Right cardiac atrium (tissue), 5 donors: ENCODE measurements at regions not wholly inside any gene's neighbourhood (a gene's known extent, or its start where the extent isn't known, plus 50 kb on each side); places are given as distances from the start of the nearest gene placed in this dataset.
"Not testable (repeated sequence)": the region's sequence is repeated elsewhere in the genome, so short reads cannot be mapped to it uniquely, and the experiment has no call there.

Experiments
- ATAC-seq, 2 donors: fragments of 200-7000 bp; cut with Tn5 transposase; one replicate each; pipeline versions ENCODE4 v1.8.0 to v1.9.1; 2020; ENCODE audit warnings: moderate library complexity in 2 of 2, mild to moderate bottlenecking in 1 of 2
- DNase-seq, 3 donors: peaks; one replicate each; pipeline ENCODE4 v3.0.0-alpha.2; 2020
- H3K27ac ChIP-seq: one replicate; pipeline ENCODE4 v1.5.1; 2013; ENCODE audit warnings: mild to moderate bottlenecking, low read length, control low read depth, moderate library complexity
- H3K27me3 ChIP-seq: one replicate; pipeline ENCODE4 v1.6.1; 2013; ENCODE audit not compliant: control insufficient read depth, insufficient read depth
- H3K4me1 ChIP-seq: one replicate; pipeline ENCODE4 v1.6.1; 2013; ENCODE audit warnings: low read length; ENCODE audit not compliant: control insufficient read depth, insufficient read depth
- H3K4me3 ChIP-seq: one replicate; pipeline ENCODE4 v1.5.1; 2013; ENCODE audit warnings: low read length, control low read depth
- H3K9me3 ChIP-seq: one replicate; pipeline ENCODE4 v1.6.1; 2013; ENCODE audit warnings: low read length; ENCODE audit not compliant: control insufficient read depth
- whole genome bisulfite sequencing: extraction: QIAGEN DNeasy Blood & Tissue Kit; methylation state at CpG from one replicate; pipeline ENCODE4 v1.1.7; 2013; 5-methylcytosine and 5-hydroxymethylcytosine counted together
- intact Hi-C, 4 donors: fragments of 100-400 bp; cut with DNase I; formaldehyde crosslinking; loops; one replicate each; pipeline versions ENCODE4 v1.11.0 to v1.14.0; 2022 to 2023
- donor health status: healthy with polysubstance abuse.
- donor health status: DM: no; HTN: yes; CAD: no.
- donor health status: DM: no; HTN: no; CAD: no.
- donor health status: DM: no; HTN: yes; CAD: no; lungs with severe emphysema.
- donor health status: DM: yes; HTN: yes; CAD: no.

DNA sequence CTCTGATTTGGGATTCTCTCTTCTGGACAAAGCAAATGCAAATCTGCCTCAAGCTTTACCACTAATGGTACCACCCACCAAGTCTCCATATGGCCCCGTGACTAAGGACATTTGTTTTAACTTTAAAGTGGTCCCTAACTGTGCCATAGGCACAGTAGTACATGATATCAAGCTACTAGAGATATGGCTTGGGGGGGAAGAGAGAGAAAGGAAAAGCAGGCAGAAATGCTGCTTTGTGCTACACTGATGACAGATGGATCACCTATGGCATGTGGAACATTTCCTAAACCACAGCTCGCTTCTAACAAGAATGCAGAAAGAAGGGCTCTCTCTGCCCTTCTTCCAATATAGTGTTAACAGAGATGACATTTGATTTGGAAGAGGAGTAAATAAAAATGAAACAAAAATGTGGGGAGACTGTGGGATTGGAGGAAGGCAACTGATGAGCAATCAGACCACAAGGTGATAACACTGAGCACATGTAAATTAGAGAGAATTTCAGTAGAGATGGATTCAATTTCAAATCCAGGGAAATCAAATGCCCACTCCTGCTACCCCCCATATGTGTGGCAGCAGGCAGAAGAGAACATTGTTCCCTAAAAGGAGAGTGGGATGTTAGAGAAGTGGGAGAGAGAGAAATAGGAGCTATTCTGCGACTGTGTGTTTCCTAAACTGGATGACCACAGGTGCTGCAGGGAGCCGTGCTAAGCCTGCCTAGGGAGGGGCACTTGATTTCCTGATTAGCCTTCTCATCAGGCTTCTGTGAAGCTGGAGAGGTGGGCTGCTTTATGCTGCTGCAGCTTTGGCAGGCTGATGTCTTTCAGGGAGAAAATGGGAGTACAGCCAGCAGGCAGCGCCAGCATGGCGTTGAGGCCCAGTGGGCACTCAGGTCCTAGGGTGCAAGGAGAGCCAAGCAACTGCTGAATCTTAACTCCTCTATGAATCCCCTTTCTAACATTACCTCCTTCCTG lies 75.3 kb downstream of the ZNF648 start:
- no peaks in the 10 kb centered on the region for H3K27me3 ChIP-seq
- intact Hi-C loops = no loop called here
- DNase-seq (no peak), ATAC-seq (peak in 1 of 2 donors; percentile 25)
- WGBS = 52% methylated on average over 6 of the region's 6 CpGs
- no peak overlapping the region for H3K4me3 ChIP-seq
- no peaks in the 10 kb centered on the region for H3K4me1 ChIP-seq
- no peaks in the 10 kb centered on the region for H3K9me3 ChIP-seq
- H3K27ac ChIP-seq = no peak overlapping the region

DNA sequence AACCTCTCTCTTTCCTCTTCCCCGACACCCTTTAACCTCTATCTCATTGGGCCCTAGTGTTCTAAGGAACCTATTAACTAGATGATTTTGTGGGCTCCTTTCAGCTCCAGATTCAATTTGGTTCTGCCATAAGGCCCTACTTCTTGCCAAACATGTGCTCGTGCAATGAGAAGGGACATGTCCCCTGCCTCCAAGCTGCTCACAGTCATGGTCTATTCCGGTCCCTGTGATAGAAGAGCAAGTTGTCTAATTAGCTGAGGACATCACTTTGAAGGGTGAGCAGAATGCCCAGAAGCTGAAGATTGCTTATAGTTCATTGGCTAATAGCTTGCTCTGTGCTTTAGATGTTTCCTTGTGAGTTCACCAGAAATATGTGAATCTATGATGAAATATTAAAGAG lies 76.2 kb downstream of the ZNF648 start:
- DNase-seq (no peak), ATAC-seq (no peak)
- Histone ChIP-seq H3K4me3 (no peak overlapping the region), H3K9me3 (no peaks in the 10 kb centered on the region), H3K4me1 (no peaks in the 10 kb centered on the region), H3K27ac (no peak overlapping the region), H3K27me3 (no peaks in the 10 kb centered on the region)
- intact Hi-C loops = no loop called here
- 89% methylated on average over 3 of the region's 3 CpGs for WGBS

DNA sequence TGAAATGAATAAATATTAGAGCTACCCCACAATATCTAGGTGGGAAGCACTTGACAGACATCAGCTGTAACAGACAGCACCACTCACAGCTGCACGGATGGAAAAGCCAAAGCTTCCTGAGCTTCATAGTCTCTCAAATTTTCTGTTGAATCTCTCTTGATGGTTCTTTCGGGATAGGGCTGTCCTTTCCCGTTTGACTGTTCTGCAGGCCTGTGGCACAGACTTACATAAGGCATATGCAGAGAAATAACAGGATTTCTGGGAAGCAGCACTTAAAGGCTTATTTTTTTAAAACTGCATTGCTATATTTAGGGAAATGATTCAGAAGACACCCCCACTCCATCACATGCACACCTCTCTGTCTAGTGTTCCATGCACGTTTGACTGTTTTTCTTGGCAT lies 77.5 kb downstream of the ZNF648 start:
- ATAC-seq = no peak
- no peak overlapping the region for H3K4me3 ChIP-seq
- no peaks in the 10 kb centered on the region for H3K4me1 ChIP-seq
- 69% methylated on average over 4 of the region's 4 CpGs for WGBS
- H3K27ac ChIP-seq = no peak overlapping the region
- H3K27me3 ChIP-seq = no peaks in the 10 kb centered on the region
- H3K9me3 ChIP-seq = no peaks in the 10 kb centered on the region
- DNase-seq = no peak
- intact Hi-C loops = no loop called here

DNA sequence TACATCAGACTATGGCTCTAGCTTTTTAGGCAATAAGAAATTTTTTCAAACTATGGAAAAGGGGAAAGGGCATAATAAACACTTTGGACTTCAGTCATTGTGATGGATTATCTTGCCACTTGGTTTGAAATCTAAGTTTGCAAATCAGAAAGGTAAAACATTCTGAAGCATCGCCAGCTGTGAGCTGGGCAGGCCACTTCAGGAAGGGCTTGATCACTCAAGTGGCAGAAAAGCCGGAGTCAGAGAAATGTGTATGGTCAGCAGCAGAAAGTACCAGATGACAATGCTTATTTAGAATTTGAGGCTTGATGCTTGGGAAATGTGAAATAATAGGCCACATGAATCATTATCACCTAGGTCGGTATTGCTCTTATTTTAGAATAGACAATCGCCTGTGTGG lies 79.7 kb downstream of the ZNF648 start:
- no peak for ATAC-seq
- no peaks in the 10 kb centered on the region for H3K9me3 ChIP-seq
- 89% methylated on average over 4 of the region's 4 CpGs for WGBS
- intact Hi-C loops = no loop called here
- H3K27me3 ChIP-seq = no peaks in the 10 kb centered on the region
- H3K4me3 ChIP-seq = no peak overlapping the region
- H3K27ac ChIP-seq = no peak overlapping the region
- no peak for DNase-seq
- H3K4me1 ChIP-seq = no peaks in the 10 kb centered on the region

DNA sequence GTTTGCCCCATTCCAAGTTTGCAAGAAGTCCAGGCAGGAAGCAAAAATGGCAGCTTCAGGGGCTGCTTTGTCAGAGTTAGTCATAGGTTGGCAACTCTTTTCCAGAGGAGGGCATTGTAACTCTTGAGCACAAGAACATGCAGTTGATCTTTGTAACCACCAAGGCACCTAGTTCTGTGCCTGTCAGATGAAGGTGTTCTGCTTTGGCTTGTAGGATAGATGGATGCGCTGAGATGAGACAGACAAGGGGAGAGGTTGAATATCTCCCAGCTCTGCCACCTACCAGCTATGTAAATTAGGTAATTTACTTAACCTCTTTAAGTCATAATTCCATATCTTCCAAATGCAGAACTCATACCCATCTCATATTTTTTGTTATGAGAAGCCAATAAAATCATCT lies 89.3 kb downstream of the ZNF648 start:
- Histone ChIP-seq H3K27ac (no peak overlapping the region), H3K9me3 (no peaks in the 10 kb centered on the region), H3K4me1 (no peaks in the 10 kb centered on the region), H3K4me3 (no peak overlapping the region), H3K27me3 (no peaks in the 10 kb centered on the region)
- no peak for ATAC-seq
- 85% methylated on average over 1 of the region's 1 CpG for WGBS
- DNase-seq = no peak
- intact Hi-C loops = no loop called here

DNA sequence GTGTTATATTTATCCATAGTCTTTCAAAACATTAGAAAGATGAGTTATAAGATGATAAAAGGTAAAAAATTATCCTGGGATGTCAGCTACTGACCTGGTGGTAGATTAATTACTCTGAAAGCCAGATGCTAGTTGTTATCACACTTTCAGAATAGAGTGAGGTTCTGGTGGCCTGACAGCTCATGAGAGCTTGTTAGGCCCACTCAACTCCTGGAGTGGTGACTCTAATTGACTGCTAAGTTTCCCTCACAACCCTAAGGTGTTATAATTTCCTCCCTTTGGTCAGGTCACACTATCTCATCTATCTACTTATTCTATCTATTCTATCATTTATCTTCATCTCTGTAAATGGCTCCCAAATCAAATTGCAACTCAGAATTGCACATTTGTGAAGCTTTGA lies 90.1 kb downstream of the ZNF648 start:
- no peak for ATAC-seq
- Histone ChIP-seq H3K4me1 (no peaks in the 10 kb centered on the region), H3K9me3 (no peaks in the 10 kb centered on the region), H3K27me3 (no peaks in the 10 kb centered on the region), H3K27ac (no peak overlapping the region), H3K4me3 (no peak overlapping the region)
- DNase-seq = no peak
- intact Hi-C loops = no loop called here

DNA sequence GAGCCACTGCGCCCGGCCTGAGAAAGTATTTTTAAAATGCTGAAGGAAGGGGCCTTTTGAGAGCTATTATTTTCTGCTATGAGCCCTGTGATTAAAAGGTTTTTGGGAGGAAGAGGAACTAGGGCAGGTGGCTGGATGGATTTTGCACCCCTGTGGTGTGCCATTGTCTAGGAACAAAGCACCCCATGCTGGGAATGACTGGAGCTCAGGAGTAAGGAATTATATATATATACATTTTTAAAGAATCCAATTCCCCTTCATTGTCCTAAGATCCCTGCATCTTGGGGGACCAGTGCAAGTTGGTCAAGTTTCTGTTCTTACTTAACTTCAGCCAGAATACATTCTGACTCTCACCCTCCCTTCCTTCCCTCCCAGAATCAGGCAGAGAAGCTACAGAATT lies 91.6 kb downstream of the ZNF648 start:
- intact Hi-C loops = no loop called here
- 65% methylated on average over 2 of the region's 2 CpGs for WGBS
- H3K9me3 ChIP-seq = no peaks in the 10 kb centered on the region
- no peaks in the 10 kb centered on the region for H3K27me3 ChIP-seq
- H3K27ac ChIP-seq = no peak overlapping the region
- ATAC-seq (no peak), DNase-seq (no peak)
- no peaks in the 10 kb centered on the region for H3K4me1 ChIP-seq
- no peak overlapping the region for H3K4me3 ChIP-seq

DNA sequence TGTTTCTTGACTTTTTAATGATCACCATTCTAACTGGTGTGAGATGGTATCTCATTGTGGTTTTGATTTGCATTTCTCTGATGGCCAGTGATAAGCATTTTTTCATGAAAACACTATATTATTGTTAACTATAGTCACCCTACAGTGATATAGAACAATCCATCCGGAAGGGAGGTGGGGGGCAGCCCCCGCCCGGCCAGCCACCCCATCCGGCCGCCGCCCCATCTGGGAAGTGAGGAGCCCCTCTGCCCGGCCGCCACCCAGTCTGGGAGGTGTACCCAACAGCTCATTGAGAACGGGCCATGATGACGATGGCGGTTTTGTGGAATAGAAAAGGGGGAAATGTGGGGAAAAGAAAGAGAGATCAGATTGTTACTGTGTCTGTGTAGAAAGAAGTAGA lies 106.8 kb downstream of the ZNF648 start:
- WGBS = 94% methylated on average over 11 of the region's 11 CpGs
- H3K9me3 ChIP-seq, H3K27me3 ChIP-seq, H3K4me3 ChIP-seq, DNase-seq, H3K4me1 ChIP-seq, H3K27ac ChIP-seq, ATAC-seq, intact Hi-C loops: not testable (repeated sequence)

DNA sequence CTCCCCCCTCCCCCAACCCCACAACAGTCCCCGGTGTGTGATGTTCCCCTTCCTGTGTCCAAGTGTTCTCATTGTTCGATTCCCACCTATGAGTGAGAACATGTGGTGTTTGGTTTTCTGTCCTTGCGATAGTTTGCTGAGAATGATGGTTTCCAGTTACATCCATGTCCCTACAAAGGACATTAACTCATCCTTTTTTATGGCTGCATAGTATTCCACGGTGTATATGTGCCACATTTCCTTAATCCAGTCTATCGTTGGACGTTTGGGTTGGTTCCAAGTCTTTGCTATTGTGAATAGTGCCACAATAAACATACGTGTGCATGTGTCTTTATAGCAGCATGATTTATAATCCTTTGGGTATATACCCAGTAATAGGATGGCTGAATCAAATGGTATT lies 107.3 kb downstream of the ZNF648 start:
- not testable (repeated sequence) for H3K9me3 ChIP-seq, H3K27ac ChIP-seq

DNA sequence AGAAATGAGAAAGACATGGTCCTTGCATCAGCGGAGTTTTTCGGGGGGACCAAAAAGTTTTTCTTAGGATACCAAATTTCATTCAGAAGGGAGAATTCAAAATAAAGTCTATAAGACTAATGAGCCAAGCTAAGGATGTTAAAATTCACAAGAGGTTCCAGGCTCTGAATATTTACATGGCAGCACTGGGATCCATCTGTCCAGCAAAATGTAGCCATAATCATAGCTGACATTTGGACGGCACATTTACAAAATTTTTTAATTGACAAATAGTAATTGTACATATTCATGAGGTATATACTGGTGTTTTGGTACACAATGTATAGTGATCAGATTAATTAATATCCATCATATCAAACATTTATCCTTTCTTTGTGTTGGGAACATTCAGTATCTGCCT lies 107.9 kb downstream of the ZNF648 start:
- 89% methylated on average over 3 of the region's 3 CpGs for WGBS
- H3K27me3 ChIP-seq = no peaks in the 10 kb centered on the region
- H3K9me3 ChIP-seq = peaks cover under 1% of the 10 kb centered on the region
- intact Hi-C loops = no loop called here
- DNase-seq (no peak), ATAC-seq (no peak)
- no peaks in the 10 kb centered on the region for H3K4me1 ChIP-seq
- H3K27ac ChIP-seq = no peak overlapping the region
- H3K4me3 ChIP-seq = no peak overlapping the region

More for the DNA sequence above, 107.3 kb downstream of the ZNF648 start:
- H3K4me1 ChIP-seq, DNase-seq, ATAC-seq, H3K27me3 ChIP-seq, intact Hi-C loops, H3K4me3 ChIP-seq: not testable (repeated sequence)
- 89% methylated on average over 7 of the region's 7 CpGs for WGBS

DNA sequence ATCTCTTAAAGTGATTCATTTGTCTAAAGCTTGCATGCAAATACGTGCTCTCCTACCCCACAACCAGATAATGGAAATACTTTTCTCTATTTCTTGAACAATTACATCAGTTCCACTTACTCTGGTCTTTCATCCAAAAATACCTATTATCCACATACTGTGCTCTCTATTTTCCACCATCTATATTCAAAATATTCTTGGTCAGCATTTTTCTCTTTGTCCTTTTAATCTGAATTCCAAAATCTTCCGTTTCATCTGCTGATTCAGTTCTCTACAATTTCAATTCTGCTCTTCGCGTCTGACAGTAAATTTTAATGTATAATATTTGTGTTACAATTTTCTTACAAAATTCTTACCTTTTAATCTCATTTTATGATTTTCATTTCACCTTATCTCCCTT lies 110.3 kb downstream of the ZNF648 start:
- DNase-seq (no peak), ATAC-seq (no peak)
- Histone ChIP-seq H3K27ac (no peak overlapping the region), H3K4me3 (no peak overlapping the region), H3K4me1 (no peaks in the 10 kb centered on the region), H3K9me3 (peaks cover 2% of the 10 kb centered on the region), H3K27me3 (no peaks in the 10 kb centered on the region)
- intact Hi-C loops = no loop called here
- whole genome bisulfite sequencing = 81% methylated on average over 4 of the region's 4 CpGs

DNA sequence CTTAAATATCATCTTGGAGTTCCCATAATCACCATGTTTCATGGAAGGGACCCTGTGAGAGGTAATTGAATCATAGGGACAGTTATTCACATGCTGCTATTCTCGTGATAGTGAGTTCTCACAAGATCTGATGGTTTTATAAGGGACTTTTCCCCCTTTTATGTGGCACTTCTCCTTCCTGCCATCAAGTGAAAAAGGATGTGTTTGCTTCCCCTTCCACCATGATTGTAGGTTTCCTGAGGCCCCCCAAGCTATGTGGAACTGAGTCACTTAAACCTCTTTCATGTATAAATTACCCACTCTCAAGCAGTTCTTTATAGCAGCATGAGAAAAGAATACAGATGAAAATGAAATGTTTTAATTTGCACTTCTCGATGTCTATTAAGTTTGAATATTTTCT lies 112.0 kb downstream of the ZNF648 start:
- ATAC-seq (no peak), DNase-seq (no peak)
- 54% methylated on average over 2 of the region's 2 CpGs for WGBS
- Histone ChIP-seq H3K27ac (no peak overlapping the region), H3K27me3 (no peaks in the 10 kb centered on the region), H3K4me1 (no peaks in the 10 kb centered on the region), H3K9me3 (peaks cover 2% of the 10 kb centered on the region), H3K4me3 (no peak overlapping the region)
- intact Hi-C loops = no loop called here
